Vagina (tissue), 2 donors: ENCODE measurements at regions not wholly inside any gene's neighbourhood (a gene's known extent, or its start where the extent isn't known, plus 50 kb on each side); places are given as distances from the start of the nearest gene placed in this dataset.

ENCODE experiments used
- DNase-seq, 2 donors: peaks; one replicate each; pipeline ENCODE4 v3.0.0-alpha.2; 2017; ENCODE audit errors: extremely low spot score in 2 of 2
- H3K27ac ChIP-seq: fragments of 200-600 bp; sonication (generic); one replicate; pipeline ENCODE4 v1.5.1; 2019
- H3K27me3 ChIP-seq: fragments of 200-600 bp; sonication (generic); one replicate; pipeline ENCODE4 v1.5.1; 2019
- H3K36me3 ChIP-seq, 2 donors: fragments of 200-600 bp; sonication (generic); one replicate each; pipeline ENCODE4 v1.5.1; 2017 to 2019
- H3K4me1 ChIP-seq: fragments of 200-600 bp; sonication (generic); one replicate; pipeline ENCODE4 v1.5.1; 2019
- H3K4me3 ChIP-seq, 2 donors: fragments of 200-600 bp; sonication (generic); 1 replicate in 1 of 2; 2 replicates in 1 of 2; pipeline ENCODE4 v1.5.1; 2016 to 2019
- H3K9me3 ChIP-seq: fragments of 200-600 bp; sonication (generic); one replicate; pipeline ENCODE4 v1.5.1; 2019
- CTCF ChIP-seq, 3 experiments: fragments of 450-650 bp in 2 of 3; fragments of 200-600 bp in 1 of 3; sonication (generic) in 1 of 3; IDR thresholded peaks; one replicate each; pipeline ENCODE4 v1.5.1; 2017 to 2019; ENCODE audit warnings: antibody characterized with exemption in 3 of 3, mild to moderate bottlenecking in 2 of 3, moderate library complexity in 2 of 3
- POLR2A ChIP-seq, 2 donors: fragments of 450-650 bp; IDR thresholded peaks; one replicate each; pipeline ENCODE4 v1.6.1; 2017; ENCODE audit warnings: antibody characterized with exemption in 2 of 2, mild to moderate bottlenecking in 2 of 2, moderate library complexity in 2 of 2
- POLR2AphosphoS5 ChIP-seq, 2 donors: sonication (generic); formaldehyde crosslinking; IDR thresholded peaks; one replicate each; pipeline ENCODE4 v1.9.0; 2017; ENCODE audit warnings: antibody characterized with exemption in 2 of 2, mild to moderate bottlenecking in 2 of 2, low read depth in 1 of 2; ENCODE audit not compliant: insufficient read depth in 1 of 2
- intact Hi-C: fragments of 100-400 bp; cut with DNase I; formaldehyde crosslinking; loops from one replicate; pipeline ENCODE4 v1.15.1; 2023

GRCh38 chr1:168414914-168415313, 128.9 kb downstream of the XCL2 start:
- H3K4me1 ChIP-seq = no peaks in the 10 kb centered on the region
- H3K27me3 ChIP-seq = no peaks in the 10 kb centered on the region
- no peaks in the 10 kb centered on the region for H3K9me3 ChIP-seq
- H3K4me3 ChIP-seq = no peak overlapping the region
- peak in 1 of 2 donors; percentile 22 for DNase-seq
- intact Hi-C loops = no loop called here
- H3K27ac ChIP-seq = no peak overlapping the region
- no peaks in the 10 kb centered on the region for H3K36me3 ChIP-seq
- TF ChIP-seq POLR2A (IDR thresholded peaks at IDR 0.05) = no peak
- TF ChIP-seq CTCF (IDR thresholded peaks at IDR 0.05) = no peak
- TF ChIP-seq POLR2AphosphoS5 (IDR thresholded peaks at IDR 0.05; ENCODE audit: insufficient read depth in 1 of 2, low read depth in 1 of 2) = no peak

GRCh38 chr1:168410464-168410863, 129.8 kb downstream of the TBX19 start:
- peak in 1 of 2 donors; percentile 25 for DNase-seq
- intact Hi-C loops = no loop called here
- Histone ChIP-seq H3K9me3 (no peaks in the 10 kb centered on the region), H3K27me3 (no peaks in the 10 kb centered on the region), H3K4me1 (no peaks in the 10 kb centered on the region), H3K36me3 (no peaks in the 10 kb centered on the region), H3K4me3 (no peak overlapping the region), H3K27ac (no peak overlapping the region)
- no peak for TF ChIP-seq POLR2AphosphoS5 (IDR thresholded peaks at IDR 0.05; ENCODE audit: insufficient read depth in 1 of 2, low read depth in 1 of 2)
- TF ChIP-seq POLR2A (IDR thresholded peaks at IDR 0.05) = no peak
- TF ChIP-seq CTCF (IDR thresholded peaks at IDR 0.05) = no peak

- Histone ChIP-seq H3K9me3 (no peaks in the 10 kb centered on the region), H3K4me1 (no peaks in the 10 kb centered on the region), H3K27me3 (no peaks in the 10 kb centered on the region), H3K27ac (no peak overlapping the region), H3K4me3 (no peak overlapping the region), H3K36me3 (no peaks in the 10 kb centered on the region)
- DNase-seq = peak in 1 of 2 donors; percentile 42
- TF ChIP-seq CTCF (IDR thresholded peaks at IDR 0.05) (no peak), POLR2AphosphoS5 (IDR thresholded peaks at IDR 0.05; ENCODE audit: insufficient read depth in 1 of 2, low read depth in 1 of 2) (no peak), POLR2A (IDR thresholded peaks at IDR 0.05) (no peak)
- intact Hi-C loops = no loop called here
Measured at GRCh38 chr1:168408884-168409283, 128.2 kb downstream of the TBX19 start.

- TF ChIP-seq POLR2AphosphoS5 (IDR thresholded peaks at IDR 0.05; ENCODE audit: insufficient read depth in 1 of 2, low read depth in 1 of 2) = no peak
- no peak for TF ChIP-seq POLR2A (IDR thresholded peaks at IDR 0.05)
- no peak for TF ChIP-seq CTCF (IDR thresholded peaks at IDR 0.05)
Measured at GRCh38 chr1:168408539-168408865, 127.8 kb downstream of the TBX19 start.

GRCh38 chr1:168407832-168408538, 127.3 kb downstream of the TBX19 start:
- intact Hi-C loops = no loop called here
- H3K4me3 ChIP-seq = no peak overlapping the region
- TF ChIP-seq CTCF (IDR thresholded peaks at IDR 0.05) (no peak), POLR2A (IDR thresholded peaks at IDR 0.05) (no peak), POLR2AphosphoS5 (IDR thresholded peaks at IDR 0.05; ENCODE audit: insufficient read depth in 1 of 2, low read depth in 1 of 2) (no peak)
- H3K36me3 ChIP-seq = no peaks in the 10 kb centered on the region
- no peaks in the 10 kb centered on the region for H3K27me3 ChIP-seq
- H3K27ac ChIP-seq = no peak overlapping the region
- DNase-seq = no peak
- no peaks in the 10 kb centered on the region for H3K4me1 ChIP-seq
- no peaks in the 10 kb centered on the region for H3K9me3 ChIP-seq

More at GRCh38 chr1:168408539-168408865, 127.8 kb downstream of the TBX19 start:
- no peaks in the 10 kb centered on the region for H3K9me3 ChIP-seq
- intact Hi-C loops = no loop called here
- no peak overlapping the region for H3K27ac ChIP-seq
- no peaks in the 10 kb centered on the region for H3K36me3 ChIP-seq
- peak in 1 of 2 donors; percentile 42 for DNase-seq
- H3K4me1 ChIP-seq = no peaks in the 10 kb centered on the region
- no peak overlapping the region for H3K4me3 ChIP-seq
- H3K27me3 ChIP-seq = no peaks in the 10 kb centered on the region
